ENCODE measurements at regions not wholly inside any gene's neighbourhood (a gene's known extent, or its start where the extent isn't known, plus 50 kb on each side); places are given as distances from the start of the nearest gene placed in this dataset.

- TF ChIP-seq ARNT (IDR thresholded peaks at IDR 0.05) (no peak), LEF1 (IDR thresholded peaks at IDR 0.05; ENCODE audit: borderline replicate concordance) (no peak), BHLHE40 (IDR thresholded peaks at IDR 0.05; ENCODE audit: borderline replicate concordance) (no peak), FOXM1 (IDR thresholded peaks at IDR 0.05; ENCODE audit: borderline replicate concordance) (no peak), PKNOX1 (IDR thresholded peaks at IDR 0.05) (no peak), ELF4 (IDR thresholded peaks at IDR 0.05) (no peak), ZNF384 (IDR thresholded peaks at IDR 0.05) (no peak), TARDBP (IDR thresholded peaks at IDR 0.05) (no peak), L3MBTL2 (conservative IDR thresholded peaks at IDR 0.05) (no peak), SP1 (IDR thresholded peaks at IDR 0.05) (no peak)
- ChIA-PET POLR2A (no interaction called here), CTCF (interaction anchor here (0.6 to 0.9 kb wide), 3 partner anchors 12 to 42 kb away, joined by 3 to 5 read pairs (median 3); no protein-coding TSS in a partner anchor)
- peak; percentile 19 for DNase-seq (ENCODE audit: extremely low spot score)
These were observed 220.6 kb upstream of the OR4E1 start for GRCh38 chr14:21894003-21894897.

GRCh38 chr14:21891921-21892320 lies 218.3 kb upstream of the OR4E1 start:
- CTCF ChIA-PET: no interaction called here

GRCh38 chr14:21884995-21885394 lies 211.4 kb upstream of the OR4E1 start:
- TF ChIP-seq PKNOX1 (IDR thresholded peaks at IDR 0.05) (no peak), SP1 (IDR thresholded peaks at IDR 0.05) (no peak), HDGF (IDR thresholded peaks at IDR 0.05; ENCODE audit: borderline replicate concordance) (no peak), FOXA1 (IDR thresholded peaks at IDR 0.05) (no peak), L3MBTL2 (conservative IDR thresholded peaks at IDR 0.05) (no peak), FOXM1 (IDR thresholded peaks at IDR 0.05; ENCODE audit: borderline replicate concordance) (no peak), ELF4 (IDR thresholded peaks at IDR 0.05) (no peak), SUZ12 (IDR thresholded peaks at IDR 0.05) (no peak), CTBP1 (IDR thresholded peaks at IDR 0.05; ENCODE audit: borderline replicate concordance) (no peak), FOXK2 (IDR thresholded peaks at IDR 0.05) (no peak), NFRKB (IDR thresholded peaks at IDR 0.05) (no peak), ARNT (IDR thresholded peaks at IDR 0.05) (no peak), TARDBP (IDR thresholded peaks at IDR 0.05) (no peak)
- DNase-seq (ENCODE audit: extremely low spot score): no peak
- ChIA-PET POLR2A (no interaction called here), CTCF (no interaction called here)

More at GRCh38 chr14:21891921-21892320, 218.3 kb upstream of the OR4E1 start:
- POLR2A ChIA-PET: no interaction called here
- no peak for DNase-seq (ENCODE audit: extremely low spot score)
- TF ChIP-seq LEF1 (IDR thresholded peaks at IDR 0.05; ENCODE audit: borderline replicate concordance) (no peak), NFRKB (IDR thresholded peaks at IDR 0.05) (no peak), FOXA1 (IDR thresholded peaks at IDR 0.05) (no peak), CTBP1 (IDR thresholded peaks at IDR 0.05; ENCODE audit: borderline replicate concordance) (no peak), PKNOX1 (IDR thresholded peaks at IDR 0.05) (no peak), BHLHE40 (IDR thresholded peaks at IDR 0.05; ENCODE audit: borderline replicate concordance) (no peak), L3MBTL2 (conservative IDR thresholded peaks at IDR 0.05) (no peak), ZNF384 (IDR thresholded peaks at IDR 0.05) (no peak), TARDBP (IDR thresholded peaks at IDR 0.05) (no peak), HDGF (IDR thresholded peaks at IDR 0.05; ENCODE audit: borderline replicate concordance) (no peak), SP1 (IDR thresholded peaks at IDR 0.05) (no peak), ARNT (IDR thresholded peaks at IDR 0.05) (no peak), FOXM1 (IDR thresholded peaks at IDR 0.05; ENCODE audit: borderline replicate concordance) (no peak), ELF4 (IDR thresholded peaks at IDR 0.05) (no peak), SUZ12 (IDR thresholded peaks at IDR 0.05) (no peak), FOXK2 (IDR thresholded peaks at IDR 0.05) (no peak)

- DNase-seq (ENCODE audit: extremely low spot score): no peak
- TF ChIP-seq CTBP1 (IDR thresholded peaks at IDR 0.05; ENCODE audit: borderline replicate concordance): no peak
- TF ChIP-seq FOXM1 (IDR thresholded peaks at IDR 0.05; ENCODE audit: borderline replicate concordance): no peak
- TF ChIP-seq ARNT (IDR thresholded peaks at IDR 0.05): no peak
- no peak for TF ChIP-seq SP1 (IDR thresholded peaks at IDR 0.05)
- TF ChIP-seq ZNF384 (IDR thresholded peaks at IDR 0.05): no peak
- no peak for TF ChIP-seq ELF4 (IDR thresholded peaks at IDR 0.05)
- no peak for TF ChIP-seq TARDBP (IDR thresholded peaks at IDR 0.05)
- TF ChIP-seq LEF1 (IDR thresholded peaks at IDR 0.05; ENCODE audit: borderline replicate concordance): no peak
- POLR2A ChIA-PET: no interaction called here
- CTCF ChIA-PET: interaction anchor here (0.6 kb wide), 1 partner anchor 239 kb away, joined by 5 read pairs; no protein-coding TSS in a partner anchor
These were observed 208.6 kb upstream of the OR4E1 start for GRCh38 chr14:21882226-21882625.

- DNase-seq (ENCODE audit: extremely low spot score): no peak
- ChIA-PET CTCF (interaction anchor here (1.2 kb wide), 1 partner anchor 29 kb away, joined by 3 read pairs; no protein-coding TSS in a partner anchor), POLR2A (no interaction called here)
- no peak for TF ChIP-seq BHLHE40 (IDR thresholded peaks at IDR 0.05; ENCODE audit: borderline replicate concordance)
- no peak for TF ChIP-seq FOXK2 (IDR thresholded peaks at IDR 0.05)
- TF ChIP-seq ARNT (IDR thresholded peaks at IDR 0.05): no peak
- TF ChIP-seq NFRKB (IDR thresholded peaks at IDR 0.05): no peak
- no peak for TF ChIP-seq SP1 (IDR thresholded peaks at IDR 0.05)
- TF ChIP-seq PKNOX1 (IDR thresholded peaks at IDR 0.05): no peak
- TF ChIP-seq HDGF (IDR thresholded peaks at IDR 0.05; ENCODE audit: borderline replicate concordance): no peak
- no peak for TF ChIP-seq TARDBP (IDR thresholded peaks at IDR 0.05)
- TF ChIP-seq FOXA1 (IDR thresholded peaks at IDR 0.05): no peak
- no peak for TF ChIP-seq LEF1 (IDR thresholded peaks at IDR 0.05; ENCODE audit: borderline replicate concordance)
- TF ChIP-seq FOXM1 (IDR thresholded peaks at IDR 0.05; ENCODE audit: borderline replicate concordance): no peak
- TF ChIP-seq CTBP1 (IDR thresholded peaks at IDR 0.05; ENCODE audit: borderline replicate concordance): no peak
- no peak for TF ChIP-seq ELF4 (IDR thresholded peaks at IDR 0.05)
- TF ChIP-seq ZNF384 (IDR thresholded peaks at IDR 0.05): no peak
- TF ChIP-seq L3MBTL2 (conservative IDR thresholded peaks at IDR 0.05): no peak
- no peak for TF ChIP-seq SUZ12 (IDR thresholded peaks at IDR 0.05)
These were observed 207.3 kb upstream of the OR4E1 start for GRCh38 chr14:21880918-21881317.

Measured in HEK293T (cell line).